OCI-LY1 (cell line): ENCODE measurements at regions not wholly inside any gene's neighbourhood (a gene's known extent, or its start where the extent isn't known, plus 50 kb on each side); places are given as distances from the start of the nearest gene placed in this dataset.

Experiments
- H2AFZ ChIP-seq: fragments of 200-600 bp; sonication (generic), shearing (Covaris generic); 2 replicates; pipeline ENCODE4 v1.6.0; 2014; ENCODE audit warnings: antibody characterized with exemption, mild to moderate bottlenecking, low read length
- H3F3A ChIP-seq: fragments of 200-600 bp; sonication (generic), shearing (Covaris generic); 2 replicates; pipeline ENCODE4 v1.6.0; 2014; ENCODE audit warnings: mild to moderate bottlenecking, antibody characterized with exemption, low read length, moderate library complexity; ENCODE audit not compliant: insufficient read depth
- H3K27ac ChIP-seq: fragments of 200-600 bp; sonication (generic); 2 replicates; pipeline ENCODE4 v1.5.1; 2014; ENCODE audit warnings: low read length, mixed run types, mild to moderate bottlenecking, low read depth; ENCODE audit not compliant: poor library complexity, severe bottlenecking
- H3K27me3 ChIP-seq: fragments of 200-600 bp; sonication (generic); 2 replicates; pipeline ENCODE4 v1.6.0; 2014; ENCODE audit warnings: antibody characterized with exemption, mild to moderate bottlenecking, low read length, moderate library complexity; ENCODE audit not compliant: insufficient read depth
- H3K36me3 ChIP-seq: fragments of 200-600 bp; sonication (generic); 2 replicates; pipeline ENCODE4 v1.6.1; 2014; ENCODE audit warnings: mild to moderate bottlenecking, antibody characterized with exemption, low read length, moderate library complexity, mixed read lengths; ENCODE audit not compliant: insufficient read depth
- H3K4me1 ChIP-seq: fragments of 200-600 bp; sonication (generic); 2 replicates; pipeline ENCODE4 v1.5.1; 2014; ENCODE audit warnings: mild to moderate bottlenecking, low read length, moderate library complexity; ENCODE audit not compliant: insufficient read depth, severe bottlenecking
- H3K4me2 ChIP-seq: fragments of 200-600 bp; sonication (generic), shearing (Covaris generic); 2 replicates; pipeline ENCODE4 v1.6.1; 2014; ENCODE audit warnings: low read length
- H3K4me3 ChIP-seq: fragments of 200-600 bp; sonication (generic); 2 replicates; pipeline ENCODE4 v1.5.1; 2014; ENCODE audit warnings: low read length, low read depth, mild to moderate bottlenecking, mixed read lengths; ENCODE audit not compliant: poor library complexity, severe bottlenecking
- H3K79me2 ChIP-seq: fragments of 200-600 bp; shearing (Covaris generic); 2 replicates; pipeline ENCODE4 v1.6.1; 2016; ENCODE audit warnings: mixed run types, low read length, mixed read lengths; ENCODE audit not compliant: insufficient read depth
- H3K9ac ChIP-seq: fragments of 200-600 bp; sonication (generic), shearing (Covaris generic); 2 replicates; pipeline ENCODE4 v1.6.1; 2014; ENCODE audit warnings: mild to moderate bottlenecking, low read length, mixed read lengths
- H3K9me2 ChIP-seq: fragments of 200-600 bp; sonication (generic), shearing (Covaris generic); 2 replicates; pipeline ENCODE4 v1.6.1; 2014; ENCODE audit warnings: low read depth, mild to moderate bottlenecking, low read length, mixed read lengths
- H3K9me3 ChIP-seq: fragments of 200-600 bp; shearing (Covaris generic); 2 replicates; pipeline ENCODE4 v1.6.1; 2014; ENCODE audit warnings: low read length, mixed read lengths
- H4K20me1 ChIP-seq: fragments of 200-600 bp; sonication (generic), shearing (Covaris generic); 2 replicates; pipeline ENCODE4 v1.6.0; 2016; ENCODE audit warnings: mild to moderate bottlenecking, low read length; ENCODE audit not compliant: insufficient read depth
- CTCF ChIP-seq: fragments of 200-600 bp; sonication (generic), shearing (Covaris generic); IDR thresholded peaks from 2 replicates; pipeline ENCODE4 v1.5.1; 2017; ENCODE audit warnings: mild to moderate bottlenecking, antibody characterized with exemption, low read length, moderate library complexity, mixed read lengths
- EZH2 ChIP-seq: fragments of 200-600 bp; sonication (generic), shearing (Covaris generic); IDR thresholded peaks from 2 replicates; pipeline ENCODE4 v1.8.0; 2017; ENCODE audit warnings: borderline replicate concordance, mixed run types, mild to moderate bottlenecking, antibody characterized with exemption, low read length, moderate library complexity, mixed read lengths

DNA sequence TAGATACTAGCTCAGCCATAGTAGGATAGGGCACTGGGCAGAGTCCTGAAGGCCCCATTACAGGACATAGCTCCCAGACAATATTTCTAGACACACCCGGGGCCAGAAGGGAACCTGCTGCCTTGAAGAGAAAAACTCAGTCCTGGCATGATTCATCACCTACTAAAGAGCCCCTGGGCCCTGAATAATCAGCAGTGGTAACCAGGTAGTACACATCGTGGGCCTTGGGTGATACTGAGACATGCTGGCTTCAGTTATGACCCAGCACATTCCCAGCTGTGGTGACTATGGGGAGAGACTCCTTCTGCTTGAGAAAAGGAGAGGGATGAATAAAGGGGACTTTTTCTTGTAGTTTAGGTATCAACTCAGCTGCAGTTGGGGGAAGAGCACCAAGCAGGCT, 104.3 kb upstream of the STK26 start:
- Histone ChIP-seq H3K4me2 (no peak overlapping the region), H3F3A (no peaks in the 10 kb centered on the region), H3K9ac (no peak overlapping the region), H2AFZ (no peak overlapping the region), H3K27ac (no peak overlapping the region), H3K9me3 (no peaks in the 10 kb centered on the region), H3K9me2 (no peaks in the 10 kb centered on the region), H4K20me1 (no peaks in the 10 kb centered on the region), H3K79me2 (no peaks in the 10 kb centered on the region), H3K4me3 (no peak overlapping the region), H3K27me3 (no peaks in the 10 kb centered on the region), H3K4me1 (no peaks in the 10 kb centered on the region), H3K36me3 (no peaks in the 10 kb centered on the region)
- TF ChIP-seq CTCF (no peak), EZH2 (no peak)

DNA sequence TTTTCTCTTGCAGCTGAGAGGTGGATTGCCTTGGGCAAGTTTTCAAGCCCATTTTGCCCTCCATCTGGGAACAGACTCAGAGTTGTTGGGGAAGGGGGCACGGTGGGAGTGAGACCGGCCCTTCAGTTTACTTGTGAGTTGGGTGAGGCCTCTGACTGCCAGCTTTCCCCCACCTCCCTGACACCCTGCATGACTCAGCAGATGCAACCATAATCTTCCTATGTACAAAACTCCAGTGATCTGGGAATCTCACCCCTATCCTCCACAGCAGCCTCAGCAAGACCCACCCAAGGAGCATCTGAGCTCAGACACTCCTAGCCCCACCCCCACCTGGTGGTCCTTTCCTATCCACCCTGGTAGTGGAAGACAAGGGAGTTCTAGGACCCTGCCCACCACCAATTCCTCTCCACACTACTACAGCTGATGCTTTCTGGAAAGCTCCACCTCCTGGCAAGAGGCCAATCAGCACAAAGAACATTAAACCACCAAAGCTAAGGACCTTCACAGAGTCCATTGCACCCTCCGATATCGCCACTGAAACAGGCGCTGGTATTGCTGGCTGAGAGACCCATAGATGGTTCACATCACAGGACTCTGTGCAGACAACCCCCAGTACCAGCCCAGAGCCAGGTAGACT, 99.4 kb upstream of the STK26 start:
- no peaks in the 10 kb centered on the region for H3F3A ChIP-seq
- H2AFZ ChIP-seq = no peak overlapping the region
- H3K4me1 ChIP-seq = no peaks in the 10 kb centered on the region
- H3K4me3 ChIP-seq = no peak overlapping the region
- no peak overlapping the region for H3K27ac ChIP-seq
- H3K9me2 ChIP-seq = no peaks in the 10 kb centered on the region
- H3K36me3 ChIP-seq = no peaks in the 10 kb centered on the region
- H3K27me3 ChIP-seq = no peaks in the 10 kb centered on the region
- H3K9me3 ChIP-seq = no peaks in the 10 kb centered on the region
- H3K9ac ChIP-seq = no peak overlapping the region
- H3K4me2 ChIP-seq = no peak overlapping the region
- H3K79me2 ChIP-seq = no peaks in the 10 kb centered on the region
- TF ChIP-seq CTCF = no peak
- TF ChIP-seq EZH2 = no peak
- no peaks in the 10 kb centered on the region for H4K20me1 ChIP-seq

GRCh38 chrX:131938749-131939148, 84.4 kb upstream of the STK26 start:
- Histone ChIP-seq H3K36me3 (no peaks in the 10 kb centered on the region), H3K27ac (no peak overlapping the region), H3K9me2 (no peaks in the 10 kb centered on the region), H3K4me3 (no peak overlapping the region), H2AFZ (no peak overlapping the region), H3K79me2 (no peaks in the 10 kb centered on the region), H4K20me1 (no peaks in the 10 kb centered on the region), H3K4me1 (no peaks in the 10 kb centered on the region), H3K27me3 (no peaks in the 10 kb centered on the region), H3K9me3 (no peaks in the 10 kb centered on the region), H3K9ac (no peak overlapping the region), H3K4me2 (no peak overlapping the region), H3F3A (no peaks in the 10 kb centered on the region)
- TF ChIP-seq EZH2 (no peak), CTCF (no peak)
